Neuron (in vitro differentiated cells): ENCODE measurements at regions not wholly inside any gene's neighbourhood (a gene's known extent, or its start where the extent isn't known, plus 50 kb on each side); places are given as distances from the start of the nearest gene placed in this dataset.
A peak's percentile ranks its signal among the peaks of the same experiment; 100 is the strongest.

Experiments used
- H2AFZ ChIP-seq: one replicate; pipeline ENCODE4 v1.6.1; 2013; ENCODE audit warnings: low read depth, mild to moderate bottlenecking, inconsistent platforms, low read length, moderate library complexity
- H3K27me3 ChIP-seq: one replicate; pipeline ENCODE4 v1.6.1; 2013; ENCODE audit warnings: low read length; ENCODE audit not compliant: insufficient read depth
- H3K36me3 ChIP-seq: one replicate; pipeline ENCODE4 v1.6.1; 2013; ENCODE audit warnings: low read length; ENCODE audit not compliant: insufficient read depth
- H3K4me1 ChIP-seq: one replicate; pipeline ENCODE4 v1.6.1; 2013; ENCODE audit warnings: low read length; ENCODE audit not compliant: insufficient read depth
- H3K4me3 ChIP-seq: 2 replicates; pipeline ENCODE4 v1.5.1; 2013; ENCODE audit warnings: mild to moderate bottlenecking, low read length, moderate library complexity
- H3K9me3 ChIP-seq: one replicate; pipeline ENCODE4 v1.6.1; 2013; ENCODE audit warnings: low read length

GRCh38 chr9:31820426-31820825, 564.0 kb upstream of the ACO1 start:
- H3K4me3 ChIP-seq, result no peak overlapping the region
- H3K27me3 ChIP-seq, result no peaks in the 10 kb centered on the region
- H3K9me3 ChIP-seq, result no peaks in the 10 kb centered on the region
- H2AFZ ChIP-seq, result no peak overlapping the region
- H3K36me3 ChIP-seq, result no peaks in the 10 kb centered on the region
- H3K4me1 ChIP-seq, result no peaks in the 10 kb centered on the region

- no peaks in the 10 kb centered on the region for H3K9me3 ChIP-seq
- no peaks in the 10 kb centered on the region for H3K4me1 ChIP-seq
- no peak overlapping the region for H3K4me3 ChIP-seq
- no peak overlapping the region for H2AFZ ChIP-seq
- no peaks in the 10 kb centered on the region for H3K27me3 ChIP-seq
- no peaks in the 10 kb centered on the region for H3K36me3 ChIP-seq
Measured at GRCh38 chr9:31821583-31821982, 562.9 kb upstream of the ACO1 start.

- Histone ChIP-seq H2AFZ (no peak overlapping the region), H3K36me3 (no peaks in the 10 kb centered on the region), H3K27me3 (no peaks in the 10 kb centered on the region), H3K9me3 (no peaks in the 10 kb centered on the region), H3K4me3 (no peak overlapping the region), H3K4me1 (no peaks in the 10 kb centered on the region)
Measured at GRCh38 chr9:31823365-31823764, 561.1 kb upstream of the ACO1 start.

GRCh38 chr9:31824860-31825259, 559.6 kb upstream of the ACO1 start:
- Histone ChIP-seq H3K27me3 (no peaks in the 10 kb centered on the region), H3K4me3 (no peak overlapping the region), H3K4me1 (no peaks in the 10 kb centered on the region), H3K36me3 (no peaks in the 10 kb centered on the region), H3K9me3 (no peaks in the 10 kb centered on the region), H2AFZ (no peak overlapping the region)

GRCh38 chr9:31837211-31837610, 547.2 kb upstream of the ACO1 start:
- H3K36me3 ChIP-seq, result no peaks in the 10 kb centered on the region
- H2AFZ ChIP-seq, result no peak overlapping the region
- H3K4me1 ChIP-seq, result no peaks in the 10 kb centered on the region
- H3K27me3 ChIP-seq, result no peaks in the 10 kb centered on the region
- no peaks in the 10 kb centered on the region for H3K9me3 ChIP-seq
- H3K4me3 ChIP-seq, result no peak overlapping the region

GRCh38 chr9:31839273-31839672, 545.2 kb upstream of the ACO1 start:
- H3K9me3 ChIP-seq, result no peaks in the 10 kb centered on the region
- H3K27me3 ChIP-seq, result no peaks in the 10 kb centered on the region
- no peak overlapping the region for H3K4me3 ChIP-seq
- no peaks in the 10 kb centered on the region for H3K36me3 ChIP-seq
- no peak overlapping the region for H2AFZ ChIP-seq
- H3K4me1 ChIP-seq, result no peaks in the 10 kb centered on the region

GRCh38 chr9:31840702-31841101, 543.7 kb upstream of the ACO1 start:
- Histone ChIP-seq H2AFZ (no peak overlapping the region), H3K4me3 (no peak overlapping the region), H3K27me3 (no peaks in the 10 kb centered on the region), H3K36me3 (no peaks in the 10 kb centered on the region), H3K9me3 (no peaks in the 10 kb centered on the region), H3K4me1 (no peaks in the 10 kb centered on the region)

GRCh38 chr9:31847963-31848362, 536.5 kb upstream of the ACO1 start:
- Histone ChIP-seq H3K9me3 (no peaks in the 10 kb centered on the region), H3K36me3 (no peaks in the 10 kb centered on the region), H3K4me1 (no peaks in the 10 kb centered on the region), H3K27me3 (no peaks in the 10 kb centered on the region), H2AFZ (no peak overlapping the region), H3K4me3 (no peak overlapping the region)

GRCh38 chr9:31848505-31849285, 535.7 kb upstream of the ACO1 start:
- Histone ChIP-seq H3K9me3 (no peaks in the 10 kb centered on the region), H2AFZ (no peak overlapping the region), H3K4me1 (no peaks in the 10 kb centered on the region), H3K4me3 (no peak overlapping the region), H3K27me3 (no peaks in the 10 kb centered on the region), H3K36me3 (no peaks in the 10 kb centered on the region)

- Histone ChIP-seq H3K4me3 (no peak overlapping the region), H3K36me3 (no peaks in the 10 kb centered on the region), H3K4me1 (no peaks in the 10 kb centered on the region), H3K9me3 (no peaks in the 10 kb centered on the region), H2AFZ (no peak overlapping the region), H3K27me3 (no peaks in the 10 kb centered on the region)
Measured at GRCh38 chr9:31854187-31854586, 530.3 kb upstream of the ACO1 start.

- Histone ChIP-seq H3K9me3 (no peaks in the 10 kb centered on the region), H2AFZ (no peak overlapping the region), H3K4me1 (no peaks in the 10 kb centered on the region), H3K36me3 (no peaks in the 10 kb centered on the region), H3K4me3 (no peak overlapping the region), H3K27me3 (no peaks in the 10 kb centered on the region)
Measured at GRCh38 chr9:31868830-31869229, 515.6 kb upstream of the ACO1 start.

GRCh38 chr9:31870276-31870675, 514.2 kb upstream of the ACO1 start:
- Histone ChIP-seq H3K36me3 (no peaks in the 10 kb centered on the region), H3K27me3 (no peaks in the 10 kb centered on the region), H3K4me3 (no peak overlapping the region), H2AFZ (no peak overlapping the region), H3K4me1 (no peaks in the 10 kb centered on the region), H3K9me3 (no peaks in the 10 kb centered on the region)

GRCh38 chr9:31873722-31874121, 510.7 kb upstream of the ACO1 start:
- Histone ChIP-seq H3K27me3 (no peaks in the 10 kb centered on the region), H3K4me1 (no peaks in the 10 kb centered on the region), H3K36me3 (no peaks in the 10 kb centered on the region), H2AFZ (peak overlapping the region; percentile 5), H3K4me3 (no peak overlapping the region), H3K9me3 (no peaks in the 10 kb centered on the region)

GRCh38 chr9:31894008-31894407, 490.4 kb upstream of the ACO1 start:
- Histone ChIP-seq H3K27me3 (no peaks in the 10 kb centered on the region), H3K9me3 (no peaks in the 10 kb centered on the region), H3K36me3 (no peaks in the 10 kb centered on the region), H2AFZ (no peak overlapping the region), H3K4me1 (no peaks in the 10 kb centered on the region), H3K4me3 (no peak overlapping the region)
